MM.1S (cell line): ENCODE measurements at regions not wholly inside any gene's neighbourhood (a gene's known extent, or its start where the extent isn't known, plus 50 kb on each side); places are given as distances from the start of the nearest gene placed in this dataset.

Experiments used
- EZH2 ChIP-seq: fragments of 300-600 bp; sonication (generic); optimal IDR thresholded peaks from 2 replicates; pipeline ENCODE3; 2017; ENCODE audit warnings: low read depth, mild to moderate bottlenecking, antibody characterized with exemption, low read length, mixed read lengths
- EZH2phosphoT487 ChIP-seq: fragments of 300-600 bp; sonication (generic); IDR thresholded peaks from 2 replicates; pipeline ENCODE4 v1.6.1; 2018; ENCODE audit warnings: antibody characterized with exemption, low read length
- TF ChIP-seq, protein P1 (sequence below): fragments of 300-600 bp; sonication (generic); IDR thresholded peaks from 2 replicates; pipeline ENCODE4 v1.5.1; 2016; ENCODE audit warnings: antibody characterized with exemption, low read length, mixed read lengths

- TF ChIP-seq, protein P1, sequence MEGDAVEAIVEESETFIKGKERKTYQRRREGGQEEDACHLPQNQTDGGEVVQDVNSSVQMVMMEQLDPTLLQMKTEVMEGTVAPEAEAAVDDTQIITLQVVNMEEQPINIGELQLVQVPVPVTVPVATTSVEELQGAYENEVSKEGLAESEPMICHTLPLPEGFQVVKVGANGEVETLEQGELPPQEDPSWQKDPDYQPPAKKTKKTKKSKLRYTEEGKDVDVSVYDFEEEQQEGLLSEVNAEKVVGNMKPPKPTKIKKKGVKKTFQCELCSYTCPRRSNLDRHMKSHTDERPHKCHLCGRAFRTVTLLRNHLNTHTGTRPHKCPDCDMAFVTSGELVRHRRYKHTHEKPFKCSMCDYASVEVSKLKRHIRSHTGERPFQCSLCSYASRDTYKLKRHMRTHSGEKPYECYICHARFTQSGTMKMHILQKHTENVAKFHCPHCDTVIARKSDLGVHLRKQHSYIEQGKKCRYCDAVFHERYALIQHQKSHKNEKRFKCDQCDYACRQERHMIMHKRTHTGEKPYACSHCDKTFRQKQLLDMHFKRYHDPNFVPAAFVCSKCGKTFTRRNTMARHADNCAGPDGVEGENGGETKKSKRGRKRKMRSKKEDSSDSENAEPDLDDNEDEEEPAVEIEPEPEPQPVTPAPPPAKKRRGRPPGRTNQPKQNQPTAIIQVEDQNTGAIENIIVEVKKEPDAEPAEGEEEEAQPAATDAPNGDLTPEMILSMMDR, result no peak
- TF ChIP-seq EZH2phosphoT487 (no peak), EZH2 (no peak)
Measured at GRCh38 chr15:92821491-92822116, 78.5 kb upstream of the CHD2 start.
